ENCODE measurements at regions not wholly inside any gene's neighbourhood (a gene's known extent, or its start where the extent isn't known, plus 50 kb on each side); places are given as distances from the start of the nearest gene placed in this dataset.
"Not testable (repeated sequence)": the region's sequence is repeated elsewhere in the genome, so short reads cannot be mapped to it uniquely, and the experiment has no call there.

DNA sequence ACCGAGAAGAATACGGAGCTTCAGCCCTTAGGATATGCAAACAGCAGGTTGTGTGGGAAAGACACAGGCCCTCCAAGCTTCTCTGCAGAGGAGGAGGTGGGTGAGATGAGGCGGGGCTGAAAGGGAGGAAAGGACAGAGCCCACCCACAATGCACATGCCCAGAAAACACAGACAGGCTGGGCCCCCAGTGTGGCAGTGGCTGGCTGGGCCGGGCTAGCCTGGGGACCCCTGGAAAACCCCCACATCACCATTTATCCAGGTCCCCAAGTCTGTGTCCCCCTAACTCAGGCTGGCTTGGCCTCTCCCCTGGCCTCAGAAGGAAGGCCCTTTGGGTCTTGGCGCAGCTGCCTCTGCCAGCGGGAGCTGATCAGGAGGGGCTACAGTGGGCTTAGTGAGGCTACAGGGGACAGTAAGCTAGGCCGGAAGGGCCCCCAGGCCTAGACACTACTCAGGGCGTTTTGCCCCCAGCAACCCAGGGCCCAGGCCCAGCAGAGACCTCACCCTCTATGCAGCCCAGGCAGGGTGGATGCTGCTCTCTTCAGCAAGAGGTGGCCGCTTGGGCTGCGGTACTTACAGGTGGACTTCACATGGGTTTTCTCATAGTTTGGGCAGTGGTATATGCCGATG is 119.5 kb downstream of the TUBA3C start:
- DNase-seq = no peak

DNA sequence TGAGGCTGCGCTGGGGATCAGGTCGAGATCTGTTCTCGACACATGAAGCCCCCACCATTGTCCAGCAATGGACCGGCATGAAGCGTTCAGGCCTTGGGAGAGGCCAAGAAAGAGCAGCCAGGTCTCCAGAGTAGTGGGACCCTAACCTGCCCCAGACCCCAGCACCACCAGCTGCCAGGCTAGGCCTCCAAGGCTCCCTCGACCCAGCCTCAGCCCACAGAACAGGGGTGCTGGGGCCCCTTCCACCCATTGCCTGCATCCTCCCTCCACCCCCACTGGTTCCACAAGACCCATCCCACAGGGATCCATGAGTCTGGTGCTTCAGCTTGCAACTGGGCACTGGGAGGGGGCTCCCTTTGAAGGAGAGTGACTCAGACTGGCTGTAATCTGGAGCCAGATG is 120.3 kb downstream of the TUBA3C start:
- no peak for DNase-seq

DNA sequence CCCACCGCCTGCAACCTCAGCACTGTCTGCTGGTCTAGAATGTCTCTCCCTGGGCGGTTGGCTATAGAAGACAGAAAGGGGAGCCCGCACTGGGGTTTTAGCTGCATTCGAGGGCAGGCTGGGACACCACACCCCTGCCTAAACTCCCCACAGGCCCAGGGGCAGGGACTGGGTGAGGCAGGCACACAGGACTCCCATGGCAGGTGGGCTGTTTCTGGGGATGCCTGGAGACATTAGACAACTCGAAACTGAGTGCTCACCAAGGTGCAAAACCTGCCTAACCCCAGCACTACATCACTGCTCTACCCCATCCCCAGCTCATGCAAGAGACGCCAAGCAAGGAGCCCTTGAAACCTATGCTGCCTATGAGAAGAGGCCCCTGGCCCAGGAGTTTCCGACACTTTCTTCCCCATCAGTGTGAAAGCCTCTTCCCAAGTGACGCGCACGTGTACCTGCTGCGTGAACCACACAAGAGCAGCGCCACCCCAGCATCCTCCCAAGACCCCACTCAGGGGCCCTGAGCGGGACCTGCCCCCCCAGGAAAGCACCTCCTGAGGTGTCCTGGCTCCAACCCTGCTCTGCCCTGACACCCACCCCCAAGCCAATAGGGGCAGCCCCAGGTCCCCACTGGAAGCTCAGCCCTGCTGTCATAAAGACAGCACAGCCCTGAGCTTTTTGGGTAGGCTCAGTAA is 121.2 kb downstream of the TUBA3C start:
- DNase-seq = no peak

DNA sequence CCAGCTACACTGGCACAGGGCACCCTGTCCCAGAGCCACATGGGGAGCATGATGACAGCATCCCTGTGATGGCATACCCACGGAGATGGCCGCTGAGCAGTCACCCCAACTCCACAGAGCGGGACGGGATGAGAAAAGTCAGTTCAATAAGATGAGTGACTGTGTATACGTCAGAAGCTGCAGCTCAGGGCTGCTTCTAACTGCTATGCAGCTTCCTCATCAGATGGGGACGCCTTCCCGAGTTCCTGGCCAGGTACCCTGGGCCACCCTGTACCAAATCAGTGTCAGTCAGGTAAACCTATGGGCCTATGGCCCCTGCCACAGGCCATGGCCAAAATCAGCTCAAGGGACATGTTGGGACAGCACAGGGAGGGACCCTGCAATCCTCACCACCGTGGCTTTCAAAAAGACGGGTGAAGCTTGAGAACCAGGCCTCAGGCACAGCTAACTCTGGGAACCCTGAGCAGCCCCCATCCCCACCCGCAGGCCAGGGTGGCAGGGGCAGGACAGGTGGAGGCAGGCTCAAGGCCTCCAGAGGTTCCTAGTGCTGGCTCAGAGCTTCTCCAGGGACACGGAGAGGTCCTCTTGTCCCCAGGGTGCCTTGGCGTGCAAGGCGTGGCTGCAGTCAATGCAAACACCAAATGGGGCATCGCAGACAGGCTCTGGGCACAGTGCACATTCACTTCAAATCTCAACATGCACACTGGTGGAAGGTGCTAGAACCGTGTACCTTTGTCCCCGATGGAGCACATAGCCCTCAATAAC is 122.4 kb downstream of the TUBA3C start:
- no peak for DNase-seq

DNA sequence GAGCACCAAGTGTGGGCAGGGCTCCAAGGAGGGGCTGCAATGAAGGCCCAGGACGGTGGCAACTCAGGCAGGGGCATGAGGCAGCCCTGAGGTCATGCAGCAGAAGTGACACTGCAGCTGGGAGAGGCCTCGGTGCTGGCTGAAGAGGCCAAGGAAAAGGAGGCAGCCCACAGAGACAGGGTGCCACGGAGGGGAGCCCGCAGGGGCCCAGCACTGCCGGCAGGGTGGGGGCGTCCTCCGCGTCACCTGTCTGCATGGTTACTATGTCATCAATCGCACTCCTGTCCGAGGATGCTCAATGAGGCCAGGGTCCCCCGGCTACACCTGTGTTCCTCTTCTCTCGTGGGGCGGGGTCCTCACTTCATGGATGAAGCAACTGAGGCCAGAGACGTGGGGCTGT is 123.1 kb downstream of the TUBA3C start:
- no peak for DNase-seq

DNA sequence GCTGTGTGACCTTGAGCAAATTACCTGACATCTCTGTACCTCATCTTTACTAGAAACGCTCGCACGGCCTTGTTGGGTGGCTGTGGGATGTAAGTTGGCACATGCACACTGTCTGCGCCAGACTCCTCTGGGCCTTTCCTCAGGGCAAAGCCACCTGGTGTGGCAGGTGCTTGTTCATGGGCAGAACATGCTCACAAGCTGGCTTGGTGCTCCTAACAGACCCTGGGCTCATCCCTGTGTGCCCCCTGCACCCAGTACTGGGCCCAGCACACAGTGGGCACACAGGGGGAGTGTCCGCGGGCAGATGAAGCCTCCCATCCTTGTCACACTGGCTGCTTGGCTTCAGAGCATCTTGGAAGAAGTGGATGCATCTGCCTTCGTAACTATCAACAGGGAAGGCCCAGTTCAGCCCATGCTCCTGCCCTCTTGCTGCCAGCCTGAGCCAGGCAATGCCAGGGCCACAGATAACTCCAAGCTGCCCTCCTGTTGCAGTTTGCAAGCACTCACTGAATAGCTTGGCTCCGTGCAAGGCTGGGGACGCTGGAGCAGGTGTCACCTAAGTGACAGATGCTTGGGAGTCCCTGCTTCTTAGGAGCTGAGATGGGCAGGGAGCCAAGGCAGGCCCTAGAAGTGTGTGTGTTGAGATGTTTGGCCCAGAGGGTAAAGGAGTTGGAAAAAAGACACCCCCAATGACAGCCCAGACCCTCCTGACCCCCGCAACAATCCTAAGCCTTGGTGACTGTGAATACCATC is 123.9 kb downstream of the TUBA3C start:
- DNase-seq = no peak

DNA sequence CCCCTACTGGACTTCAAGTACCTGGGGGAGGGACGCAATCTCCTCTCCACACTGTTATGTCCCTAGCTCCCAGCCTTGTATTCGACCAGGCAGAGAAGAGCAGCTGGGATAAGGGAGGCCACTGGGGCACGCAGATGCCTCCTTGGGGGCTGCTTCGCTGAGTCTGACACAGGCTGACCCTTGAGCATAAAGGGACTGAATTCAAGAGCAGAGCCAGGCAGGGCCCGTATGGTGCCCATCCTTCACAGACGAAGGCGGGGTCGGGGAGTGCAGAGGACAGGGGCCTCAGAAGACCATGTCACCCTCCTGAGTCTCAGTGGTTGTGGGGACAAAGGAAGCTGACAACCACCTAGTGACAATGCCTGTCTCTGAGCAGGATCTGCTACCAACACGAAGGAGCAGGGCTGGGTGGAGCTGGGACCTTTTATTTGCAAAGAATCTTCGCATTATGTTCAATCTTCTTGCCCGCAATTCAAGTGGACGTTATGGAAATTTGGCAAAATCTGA is 124.6 kb downstream of the TUBA3C start:
- no peak for DNase-seq

DNA sequence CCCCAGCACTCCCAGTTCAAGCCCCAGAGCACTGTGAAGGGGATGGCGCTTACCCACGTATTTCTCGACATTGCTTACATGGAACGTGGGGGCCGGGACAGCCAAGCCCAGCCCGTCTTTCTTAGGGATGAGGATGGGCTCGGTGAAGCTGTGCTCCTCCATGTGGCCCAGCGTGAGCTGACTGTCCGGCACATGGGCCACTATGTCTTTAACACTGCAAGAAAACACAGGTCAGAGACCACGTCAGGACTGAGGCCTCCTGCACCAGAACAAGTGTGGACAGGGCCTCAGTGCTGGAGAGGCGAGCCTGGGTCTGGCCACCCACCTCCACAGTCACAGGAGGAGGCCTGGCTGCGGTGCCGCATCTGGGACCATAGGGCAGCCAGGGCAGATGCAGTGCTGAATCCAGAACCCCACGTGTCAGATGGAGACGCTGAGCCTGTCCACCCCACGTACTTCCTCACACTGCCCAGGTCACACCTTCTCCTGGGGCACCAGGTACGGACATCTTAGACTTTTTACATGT is 125.2 kb downstream of the TUBA3C start:
- DNase-seq = no peak

DNA sequence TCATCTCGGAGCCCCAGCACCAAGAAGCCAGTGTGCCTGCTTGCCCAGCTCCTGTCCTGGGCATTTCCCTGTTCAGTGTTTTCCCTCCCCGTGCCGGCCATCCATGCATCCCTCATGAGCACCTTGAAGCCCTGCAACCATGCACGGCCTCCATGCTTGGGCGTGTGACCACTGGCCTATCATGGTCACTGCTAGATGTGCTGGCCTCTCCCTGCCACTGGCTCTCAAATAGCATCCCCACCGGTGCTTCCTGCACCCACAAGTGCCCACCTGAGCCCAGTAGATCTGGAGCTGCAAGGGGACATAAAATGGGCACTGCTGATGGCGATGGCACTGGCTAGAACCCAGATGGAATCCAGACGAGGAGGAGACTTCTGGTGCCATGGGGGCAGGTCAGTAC is 126.0 kb downstream of the TUBA3C start:
- DNase-seq = no peak

DNA sequence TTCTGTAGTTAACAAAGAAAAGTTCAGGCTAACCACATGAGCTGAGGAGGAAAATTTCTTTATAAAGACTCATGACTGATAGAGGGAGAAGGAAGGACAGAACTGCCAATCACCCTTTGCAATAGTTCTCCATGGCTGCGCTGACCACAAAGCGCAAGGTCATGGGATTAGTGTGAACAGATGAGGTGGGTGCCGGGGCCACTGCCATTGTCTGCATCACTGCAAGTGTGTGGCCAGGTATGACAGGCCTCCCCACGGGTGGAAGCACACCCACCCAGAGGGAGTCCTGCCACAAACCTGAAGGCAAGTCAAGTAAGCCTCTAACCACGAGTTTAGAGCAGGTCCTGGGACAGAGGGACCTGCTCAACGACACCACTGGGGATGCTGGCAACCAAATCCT is 128.1 kb downstream of the TUBA3C start:
- no peak for DNase-seq

DNA sequence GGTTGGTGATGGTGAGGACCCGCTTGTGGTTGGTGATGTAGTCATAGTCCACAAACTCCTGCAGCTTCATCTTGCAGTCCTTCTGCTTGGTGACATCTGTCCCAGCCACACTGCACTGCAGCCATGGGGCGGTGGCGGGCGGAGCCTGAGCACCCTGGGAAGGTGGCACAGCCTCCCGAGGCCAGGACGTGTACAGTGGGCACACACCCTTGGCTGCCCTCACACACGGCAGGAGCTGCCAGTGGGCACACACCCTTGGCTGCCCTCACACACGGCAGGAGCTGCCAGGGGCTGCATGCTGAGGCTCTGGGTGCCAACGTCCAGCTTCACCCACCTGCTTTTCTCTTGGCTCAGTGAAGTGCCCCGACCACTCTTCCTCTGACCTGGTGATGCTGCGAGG is 128.7 kb downstream of the TUBA3C start:
- DNase-seq = no peak

DNA sequence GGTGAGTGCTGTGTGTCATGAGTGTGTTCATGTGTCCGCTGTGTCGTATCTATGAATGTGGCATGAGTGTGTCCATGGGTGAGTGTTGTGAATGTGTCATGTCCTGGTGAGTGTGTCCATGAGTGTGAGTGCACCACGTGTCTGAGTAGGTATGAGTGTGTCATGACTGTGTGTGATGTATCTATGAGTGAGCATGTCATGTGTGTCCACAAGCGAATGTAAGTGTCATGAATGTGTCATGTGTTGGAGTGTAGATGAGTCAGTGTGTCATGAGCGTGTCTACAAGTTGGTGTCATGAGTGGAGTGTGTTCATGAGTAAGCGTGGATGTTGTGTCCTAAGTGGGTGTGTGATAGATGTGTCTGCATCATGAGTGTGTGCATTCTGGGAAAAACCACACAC is 129.4 kb downstream of the TUBA3C start:
- DNase-seq = no peak

DNA sequence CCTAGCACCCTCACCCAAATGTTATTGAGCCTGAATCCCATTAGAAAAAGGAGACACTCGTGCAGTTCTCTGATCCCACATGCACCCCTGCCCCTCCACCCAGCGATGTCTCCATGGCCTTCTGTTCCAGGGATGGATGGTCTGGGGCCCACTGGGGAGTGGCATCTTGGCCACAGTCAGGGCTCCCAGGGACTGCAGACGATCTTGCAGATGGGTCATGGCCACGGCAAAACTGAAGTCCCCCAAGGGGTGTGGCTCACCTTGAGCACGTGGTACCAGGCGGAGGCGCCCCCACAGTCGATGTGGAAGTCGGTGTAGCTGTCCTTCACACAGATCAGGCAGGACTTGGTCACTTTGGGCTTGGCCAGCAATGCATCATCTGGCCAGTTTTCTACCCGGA is 130.7 kb downstream of the TUBA3C start:
- no peak for DNase-seq

DNA sequence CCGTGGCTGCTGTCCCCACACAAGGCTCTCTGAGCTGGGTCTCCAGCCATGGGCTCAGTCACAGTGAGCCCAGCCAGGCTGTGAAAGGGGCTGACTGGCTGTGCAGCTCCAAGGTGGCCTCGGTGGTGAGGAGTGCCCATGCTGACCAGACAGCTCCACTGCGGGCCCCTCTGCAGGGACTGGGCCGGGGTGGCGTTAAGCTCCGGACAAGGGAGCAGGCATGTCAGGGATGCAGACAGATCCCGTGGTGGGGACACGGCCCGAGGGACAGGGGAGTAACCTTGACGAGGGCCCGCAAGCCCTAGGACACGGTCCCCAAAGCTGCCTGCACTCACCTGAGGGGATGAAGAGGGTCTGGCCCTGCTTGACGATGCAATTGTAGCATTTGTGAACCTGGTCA is 132.0 kb downstream of the TUBA3C start:
- not testable (repeated sequence) for DNase-seq

DNA sequence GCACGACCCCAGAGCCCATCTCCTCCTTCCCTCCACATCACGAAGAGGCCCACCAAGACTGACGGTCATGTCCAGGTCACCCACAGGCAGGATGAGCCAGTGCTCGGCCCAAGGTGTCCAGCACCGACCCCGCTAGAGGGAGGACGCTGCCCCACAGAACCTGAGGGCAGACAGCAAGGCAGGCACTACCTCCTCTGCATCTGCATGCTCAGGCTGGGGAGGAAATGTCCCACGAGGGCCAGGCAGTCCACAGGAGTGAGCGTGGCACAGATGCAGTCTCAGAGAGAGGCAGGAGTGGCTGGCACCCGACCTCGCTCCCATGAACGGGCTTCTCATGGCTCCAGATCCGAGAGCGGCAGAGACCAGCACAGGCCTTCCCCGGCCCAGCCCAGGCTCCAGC is 133.2 kb downstream of the TUBA3C start:
- DNase-seq = no peak

DNA sequence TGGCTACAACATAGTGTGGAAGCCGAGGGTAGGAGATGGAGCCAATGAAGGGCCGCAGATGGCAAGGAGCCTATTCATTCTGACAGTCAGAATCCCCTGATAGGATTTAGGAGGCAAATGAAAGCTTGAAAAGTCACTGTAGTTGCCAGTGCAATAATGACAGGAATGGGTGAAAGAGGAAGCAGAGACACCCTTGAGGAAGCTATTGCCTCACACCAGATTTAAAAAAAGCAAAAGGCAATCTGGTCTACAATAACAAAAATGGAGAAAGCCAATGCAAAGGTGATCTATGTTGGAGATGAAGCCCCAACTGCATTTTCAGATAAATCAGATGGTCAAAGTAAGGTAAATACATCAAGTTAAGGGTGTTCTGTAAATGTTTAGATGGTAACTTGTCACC is 158.5 kb downstream of the TUBA3C start:
- DNase-seq = no peak

DNA sequence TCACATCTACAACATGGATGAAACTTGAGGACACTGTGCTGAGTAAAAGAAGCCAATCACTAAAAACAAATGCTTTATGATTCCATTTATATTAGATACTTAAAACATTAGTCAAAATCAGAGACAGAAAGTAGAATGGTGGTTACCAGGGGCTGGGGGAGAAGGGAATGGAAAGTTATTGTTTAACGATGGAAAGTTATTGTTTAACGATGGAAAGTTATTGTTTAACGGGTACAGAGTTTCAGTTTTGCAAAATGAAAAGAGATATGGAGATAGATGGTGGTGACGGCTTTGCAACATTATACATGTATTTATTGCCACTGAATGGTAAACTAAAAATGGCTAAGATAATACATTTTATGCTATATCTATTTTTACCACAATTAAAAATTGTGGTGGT is 160.6 kb downstream of the TUBA3C start:
- no peak for DNase-seq

DNA sequence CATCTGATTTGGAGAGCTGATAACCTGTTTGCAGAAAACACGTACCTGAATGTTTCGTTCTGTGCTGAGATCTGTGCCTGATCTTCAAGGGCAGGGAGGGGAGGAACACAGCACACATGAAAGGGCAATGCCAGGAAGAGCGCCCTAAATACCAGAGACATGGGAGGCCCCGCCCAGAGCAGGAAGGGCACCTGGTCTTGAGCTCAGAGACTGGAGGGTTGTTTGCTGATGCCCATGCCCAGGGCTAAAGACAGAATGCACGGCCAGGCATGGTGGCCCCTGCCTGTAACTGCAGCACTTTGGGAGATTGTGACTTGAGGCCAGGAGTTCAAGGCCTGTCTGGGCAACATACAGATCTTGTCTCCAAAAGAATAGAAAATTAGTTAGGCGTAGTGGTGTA is 183.2 kb downstream of the TUBA3C start:
- DNase-seq = no peak

DNA sequence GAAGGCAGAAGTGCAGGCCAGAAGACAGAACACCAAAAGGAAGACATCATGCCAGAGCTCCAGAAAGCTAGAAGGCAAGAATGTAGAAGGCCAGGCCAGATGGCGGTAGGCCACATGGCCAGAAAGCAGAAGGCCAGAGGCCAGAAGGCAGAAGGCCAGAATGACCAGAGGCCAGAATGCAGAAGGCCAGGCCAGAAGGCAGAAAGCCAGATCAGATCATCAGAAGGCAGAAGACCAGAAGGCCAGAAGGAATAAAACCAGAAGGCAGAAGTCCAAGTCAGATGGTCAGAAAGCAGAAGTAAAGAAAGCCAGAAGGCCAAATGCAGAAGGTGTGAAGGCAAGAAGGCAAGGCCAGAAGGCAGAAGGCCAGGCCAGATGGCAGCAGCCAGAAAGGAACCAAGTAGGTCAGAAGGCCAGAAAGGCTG is 185.0 kb downstream of the TUBA3C start:
- no peak for DNase-seq

DNA sequence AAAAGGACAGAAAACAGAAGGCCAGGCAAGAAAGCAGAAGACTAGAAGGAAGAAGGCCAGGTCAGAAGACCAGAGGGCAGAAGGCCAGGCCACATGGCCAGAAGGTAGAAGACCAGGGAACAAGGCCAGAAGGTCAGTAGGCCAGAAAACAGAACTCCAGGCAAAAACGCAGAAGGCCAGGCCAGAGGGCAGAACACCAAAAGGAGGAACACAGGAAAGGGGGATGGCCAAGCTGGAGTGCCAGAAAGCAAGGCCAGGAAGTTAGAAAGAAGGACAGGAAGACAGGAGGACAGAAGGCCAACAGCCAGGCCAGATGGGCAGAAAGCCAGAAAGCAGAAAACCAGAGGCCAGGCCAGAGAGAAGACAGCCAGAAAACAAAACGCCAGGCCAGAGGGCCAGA is 185.4 kb downstream of the TUBA3C start:
- no peak for DNase-seq

DNA sequence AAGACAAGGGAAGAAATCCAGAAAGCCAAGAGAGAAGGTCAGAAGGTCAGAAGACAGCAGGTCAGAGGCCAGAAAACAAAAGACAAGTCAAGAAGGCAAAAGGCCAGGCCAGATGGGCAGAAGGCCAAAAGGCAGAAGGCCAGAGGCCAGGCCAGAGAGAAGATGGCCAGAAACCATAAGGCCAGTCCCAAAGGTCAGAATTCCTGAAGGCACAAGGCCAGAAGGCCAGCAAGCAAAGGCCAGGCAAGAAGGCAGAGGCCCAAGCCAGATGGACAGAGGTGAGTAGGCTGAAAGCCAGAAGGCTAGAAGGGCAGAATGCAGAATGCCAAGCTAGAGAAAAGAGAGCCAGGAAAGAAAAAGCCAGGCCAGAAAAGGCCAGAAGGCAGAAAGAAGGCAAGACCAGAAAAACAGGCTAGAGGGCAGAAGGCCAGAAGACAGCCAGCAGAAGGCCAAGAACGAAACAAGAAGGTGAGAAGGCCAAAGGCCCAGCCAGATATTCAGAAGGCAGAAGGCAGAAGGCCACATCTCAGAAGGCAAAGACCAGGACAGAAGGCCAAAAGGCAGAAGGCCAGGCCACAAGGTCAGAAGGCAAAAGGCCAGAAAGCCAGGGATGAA is 186.3 kb downstream of the TUBA3C start:
- DNase-seq = no peak

DNA sequence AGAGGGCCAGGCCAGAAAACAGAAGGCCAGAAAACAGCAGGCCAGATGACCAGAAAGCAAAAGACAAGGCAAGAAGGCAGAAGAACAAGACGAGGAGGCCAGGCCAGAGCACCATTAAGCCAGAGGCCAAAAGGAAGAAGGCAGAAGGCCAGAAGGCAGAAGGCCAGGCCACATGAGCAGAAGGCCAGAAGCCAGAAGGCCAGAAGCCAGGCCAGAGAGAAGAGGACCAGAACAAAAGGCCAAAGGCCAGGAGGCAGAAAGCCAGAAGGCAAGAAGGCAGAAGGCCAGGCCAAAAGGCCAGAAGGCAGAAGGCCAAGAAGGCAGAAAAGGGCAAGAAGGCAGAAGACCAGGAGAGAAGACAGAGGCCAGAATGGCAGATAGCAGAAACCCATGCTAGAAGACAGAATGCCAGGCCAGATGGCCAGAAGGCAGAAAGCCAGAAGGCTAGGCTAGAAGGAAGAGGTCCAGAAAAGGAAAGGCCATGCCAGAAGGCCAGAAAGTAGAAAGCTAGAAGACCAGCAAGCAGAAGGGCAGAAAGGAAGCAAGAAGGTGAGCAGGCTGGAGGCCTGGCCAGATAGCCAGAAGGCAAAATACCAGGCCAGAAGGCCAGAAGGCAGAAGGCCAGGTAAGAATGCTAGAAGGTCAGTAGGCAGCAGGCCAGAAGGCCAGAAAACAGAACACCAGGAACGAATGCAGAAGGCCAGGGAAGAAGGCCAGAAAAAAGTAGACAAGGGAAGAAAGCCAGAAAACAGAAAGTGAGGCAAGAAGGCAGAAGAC is 187.6 kb downstream of the TUBA3C start:
- DNase-seq = no peak

Data from islet precursor cell (in vitro differentiated cells).